ENCODE measurements at regions not wholly inside any gene's neighbourhood (a gene's known extent, or its start where the extent isn't known, plus 50 kb on each side); places are given as distances from the start of the nearest gene placed in this dataset.

DNA sequence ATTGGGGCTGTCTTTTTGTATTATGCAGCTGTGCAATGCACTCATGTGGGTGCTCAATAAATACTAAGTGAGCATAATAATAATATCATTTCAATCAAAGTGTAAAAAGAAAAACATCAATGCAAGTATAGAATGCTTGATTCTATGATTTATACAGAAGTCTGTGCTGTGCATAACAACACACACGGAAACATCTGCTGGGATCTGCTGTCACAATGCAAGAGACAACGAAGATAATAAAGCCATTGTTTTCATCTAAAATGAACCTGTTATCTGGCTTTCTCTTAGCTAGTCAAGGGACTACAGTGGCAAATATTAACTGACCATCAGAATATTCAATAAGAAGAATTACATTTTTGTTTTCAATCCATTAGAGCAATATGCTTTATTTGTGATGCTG is 1156.9 kb upstream of the MAP3K7 start:
- Histone ChIP-seq H3K4me3 (ENCODE audit: low read depth, low read length) (no peak overlapping the region), H3K4me1 (no peaks in the 10 kb centered on the region), H3K36me3 (ENCODE audit: control insufficient read depth, insufficient read depth, low read length) (no peaks in the 10 kb centered on the region), H3K27me3 (replicated peaks; ENCODE audit: control insufficient read depth, insufficient read depth, low read length) (no peaks in the 10 kb centered on the region), H3K9me3 (no peaks in the 10 kb centered on the region)
- no peak for DNase-seq
- H3K27me3 Mint-ChIP-seq (ENCODE audit: insufficient read depth, unreplicated experiment) = no peaks in the 10 kb centered on the region
- CTCF ChIA-PET = no interaction called here
- H3K4me3 Mint-ChIP-seq (ENCODE audit: unreplicated experiment) = no peak overlapping the region
- intact Hi-C loops (cut with micrococcal nuclease; ENCODE audit: unreplicated experiment) = no loop called here
- no peak for TF ChIP-seq CTCF (IDR thresholded peaks at IDR 0.05; ENCODE audit: insufficient read depth in 1 of 2, low read depth in 1 of 2, low read length in 1 of 2, severe bottlenecking in 1 of 2, unreplicated experiment in 1 of 2)
- POLR2A ChIA-PET = no interaction called here
- H3K4me1 Mint-ChIP-seq (ENCODE audit: low read depth, unreplicated experiment) = no peaks in the 10 kb centered on the region
- H3K36me3 Mint-ChIP-seq (ENCODE audit: insufficient read depth, unreplicated experiment) = no peaks in the 10 kb centered on the region
- H3K27ac Mint-ChIP-seq (ENCODE audit: unreplicated experiment) = no peak overlapping the region
- no peaks in the 10 kb centered on the region for H3K9me3 Mint-ChIP-seq (ENCODE audit: unreplicated experiment)
- no TSS peak for BruUV-seq (replicated peaks)

- Mint-ChIP-seq H3K27me3 (ENCODE audit: insufficient read depth, unreplicated experiment) (no peaks in the 10 kb centered on the region), H3K4me1 (ENCODE audit: low read depth, unreplicated experiment) (no peaks in the 10 kb centered on the region), H3K36me3 (ENCODE audit: insufficient read depth, unreplicated experiment) (no peaks in the 10 kb centered on the region), H3K27ac (ENCODE audit: unreplicated experiment) (no peak overlapping the region), H3K4me3 (ENCODE audit: unreplicated experiment) (no peak overlapping the region), H3K9me3 (ENCODE audit: unreplicated experiment) (no peaks in the 10 kb centered on the region)
- DNase-seq = no peak
- ChIA-PET CTCF (no interaction called here), POLR2A (no interaction called here)
- no peaks in the 10 kb centered on the region for H3K36me3 ChIP-seq (ENCODE audit: control insufficient read depth, insufficient read depth, low read length)
- H3K4me1 ChIP-seq = no peaks in the 10 kb centered on the region
- BruUV-seq (replicated peaks) = no TSS peak
- intact Hi-C loops (cut with micrococcal nuclease; ENCODE audit: unreplicated experiment) = no loop called here
- no peak overlapping the region for H3K4me3 ChIP-seq (ENCODE audit: low read depth, low read length)
- H3K9me3 ChIP-seq = no peaks in the 10 kb centered on the region
- H3K27me3 ChIP-seq (replicated peaks; ENCODE audit: control insufficient read depth, insufficient read depth, low read length) = no peaks in the 10 kb centered on the region
- no peak for TF ChIP-seq CTCF (IDR thresholded peaks at IDR 0.05; ENCODE audit: insufficient read depth in 1 of 2, low read depth in 1 of 2, low read length in 1 of 2, severe bottlenecking in 1 of 2, unreplicated experiment in 1 of 2)
These were observed 1145.1 kb upstream of the MAP3K7 start for GRCh38 chr6:91731939-91732338.

DNA sequence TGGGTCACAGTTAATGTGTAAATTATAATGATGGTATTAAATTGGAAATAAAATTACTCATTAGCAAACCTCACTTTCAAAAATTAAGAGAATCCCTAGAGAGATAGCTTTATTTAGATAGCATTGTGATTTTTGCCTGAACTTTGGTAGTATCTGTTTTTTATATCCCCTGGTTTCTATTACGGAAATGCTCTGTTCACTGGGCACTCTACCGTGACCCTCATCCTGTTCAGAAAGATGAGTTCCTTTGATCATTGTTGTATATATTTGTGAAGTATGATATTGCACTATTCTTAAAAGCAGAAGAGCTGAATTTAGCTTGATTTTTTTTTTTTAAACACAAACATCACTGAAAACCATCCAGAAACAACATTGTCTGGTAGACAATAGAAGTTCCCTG is 1143.8 kb upstream of the MAP3K7 start:
- no peaks in the 10 kb centered on the region for H3K9me3 Mint-ChIP-seq (ENCODE audit: unreplicated experiment)
- ChIA-PET CTCF (no interaction called here), POLR2A (no interaction called here)
- H3K4me1 ChIP-seq = no peaks in the 10 kb centered on the region
- no peak overlapping the region for H3K27ac Mint-ChIP-seq (ENCODE audit: unreplicated experiment)
- intact Hi-C loops (cut with micrococcal nuclease; ENCODE audit: unreplicated experiment) = no loop called here
- H3K9me3 ChIP-seq = no peaks in the 10 kb centered on the region
- no peaks in the 10 kb centered on the region for H3K36me3 Mint-ChIP-seq (ENCODE audit: insufficient read depth, unreplicated experiment)
- no peaks in the 10 kb centered on the region for H3K4me1 Mint-ChIP-seq (ENCODE audit: low read depth, unreplicated experiment)
- H3K36me3 ChIP-seq (ENCODE audit: control insufficient read depth, insufficient read depth, low read length) = no peaks in the 10 kb centered on the region
- no peak overlapping the region for H3K4me3 ChIP-seq (ENCODE audit: low read depth, low read length)
- H3K4me3 Mint-ChIP-seq (ENCODE audit: unreplicated experiment) = no peak overlapping the region
- DNase-seq = no peak
- no peak for TF ChIP-seq CTCF (IDR thresholded peaks at IDR 0.05; ENCODE audit: insufficient read depth in 1 of 2, low read depth in 1 of 2, low read length in 1 of 2, severe bottlenecking in 1 of 2, unreplicated experiment in 1 of 2)
- H3K27me3 ChIP-seq (replicated peaks; ENCODE audit: control insufficient read depth, insufficient read depth, low read length) = no peaks in the 10 kb centered on the region
- no peaks in the 10 kb centered on the region for H3K27me3 Mint-ChIP-seq (ENCODE audit: insufficient read depth, unreplicated experiment)
- BruUV-seq (replicated peaks) = no TSS peak

Measured in Caco-2 (cell line).